Adrenal gland (tissue), 5 donors: ENCODE measurements at regions not wholly inside any gene's neighbourhood (a gene's known extent, or its start where the extent isn't known, plus 50 kb on each side); places are given as distances from the start of the nearest gene placed in this dataset.

ENCODE experiments used
- CTCF ChIP-seq, 6 experiments: fragments of 450-650 bp in 4 of 6; fragments of 200-600 bp in 2 of 6; sonication (generic) in 1 of 6; IDR thresholded peaks; 1 replicate in 5 of 6; 2 replicates in 1 of 6; pipeline versions ENCODE4 v1.5.1 to v1.8.0; 2016 to 2021; ENCODE audit warnings: antibody characterized with exemption in 6 of 6, mild to moderate bottlenecking in 2 of 6, moderate library complexity in 1 of 6
- POLR2A ChIP-seq, 2 donors: fragments of 450-650 bp; IDR thresholded peaks; one replicate each; pipeline ENCODE4 v1.6.1; 2017; ENCODE audit warnings: antibody characterized with exemption in 2 of 2, mild to moderate bottlenecking in 2 of 2, moderate library complexity in 1 of 2
- donor health status: DM: no; HTN: no; CAD: no.

GRCh38 chr5:128770907-128771306, 194.4 kb upstream of the SLC27A6 start:
- TF ChIP-seq CTCF (IDR thresholded peaks at IDR 0.05): no peak
- no peak for TF ChIP-seq POLR2A (IDR thresholded peaks at IDR 0.05)
